ENCODE measurements at regions not wholly inside any gene's neighbourhood (a gene's known extent, or its start where the extent isn't known, plus 50 kb on each side); places are given as distances from the start of the nearest gene placed in this dataset.
"Not testable (repeated sequence)": the region's sequence is repeated elsewhere in the genome, so short reads cannot be mapped to it uniquely, and the experiment has no call there.

- DNase-seq (ENCODE audit: low read depth in 2 of 2), result not testable (repeated sequence)
Measured at GRCh38 chr2:242108797-242109500, 239.4 kb downstream of the RTP5 start.

DNA sequence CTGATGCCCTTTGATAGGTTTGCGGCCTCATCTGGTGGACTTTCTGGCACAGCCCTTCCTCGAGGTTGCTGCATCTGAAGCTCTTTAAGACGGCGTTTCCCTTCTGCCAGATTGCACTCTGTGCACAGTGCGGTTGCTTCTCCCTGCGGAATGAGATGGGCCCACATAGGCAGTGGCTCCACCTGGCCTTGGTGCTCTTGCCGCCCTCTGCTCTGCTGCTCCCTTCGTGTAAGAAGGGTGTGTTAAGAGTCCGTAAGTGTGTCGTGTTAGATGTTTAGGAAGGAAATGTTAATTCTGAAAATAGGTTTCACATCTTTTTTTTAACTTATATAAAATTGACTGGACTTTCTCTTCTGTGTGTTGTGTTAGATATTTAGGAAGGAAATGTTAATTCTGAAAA, 240.3 kb downstream of the RTP5 start:
- not testable (repeated sequence) for DNase-seq (ENCODE audit: low read depth in 2 of 2)

DNA sequence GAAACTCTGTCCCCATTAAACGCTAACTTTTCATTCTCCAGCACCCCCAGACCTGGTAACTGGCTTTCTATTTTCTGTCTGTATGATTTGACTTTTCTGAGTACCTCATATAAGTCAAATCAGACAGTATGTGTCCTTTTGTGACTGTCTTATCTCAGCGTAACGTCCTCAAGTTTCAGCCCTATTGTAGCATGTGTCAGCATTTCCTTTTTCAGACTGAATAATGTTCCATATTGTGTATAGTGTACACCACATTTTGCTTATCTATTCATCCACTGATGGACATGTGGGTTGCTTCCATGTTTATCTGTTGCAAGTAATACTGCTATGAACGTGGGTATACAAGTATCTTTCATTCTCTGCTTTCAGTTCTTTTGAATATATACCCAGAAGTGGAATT, 242.4 kb downstream of the RTP5 start:
- DNase-seq (ENCODE audit: low read depth in 2 of 2), result not testable (repeated sequence)

- DNase-seq (ENCODE audit: low read depth in 2 of 2), result not testable (repeated sequence)
Measured at GRCh38 chr2:242113492-242113891, 244.0 kb downstream of the RTP5 start.

GRCh38 chr2:242116676-242117075, 247.1 kb downstream of the RTP5 start:
- DNase-seq (ENCODE audit: low read depth in 2 of 2), result not testable (repeated sequence)

GRCh38 chr2:242117305-242117704, 247.8 kb downstream of the RTP5 start:
- DNase-seq (ENCODE audit: low read depth in 2 of 2), result not testable (repeated sequence)

DNA sequence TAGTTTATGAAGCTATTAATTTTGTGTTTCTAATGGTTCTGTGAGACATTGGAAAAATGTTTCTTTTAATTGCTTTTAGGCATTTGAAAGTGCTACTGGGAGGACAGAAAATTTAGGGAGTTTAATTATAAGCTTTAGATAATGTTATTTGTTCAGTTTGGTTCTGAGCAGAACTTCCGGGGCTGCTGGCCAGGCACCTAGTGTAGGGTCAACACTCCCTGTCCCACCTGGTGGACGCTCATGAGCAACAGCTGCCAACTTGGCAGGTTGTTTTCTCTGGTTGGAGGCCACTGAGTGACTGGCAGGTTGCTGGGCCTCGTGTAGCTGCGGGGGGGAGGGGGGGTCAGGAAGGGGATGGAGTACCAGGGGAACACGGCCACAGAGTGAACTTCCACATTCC, 250.2 kb downstream of the RTP5 start:
- not testable (repeated sequence) for DNase-seq (ENCODE audit: low read depth in 2 of 2)

GRCh38 chr2:242130682-242131081, 261.2 kb downstream of the RTP5 start:
- DNase-seq (ENCODE audit: low read depth in 2 of 2), result not testable (repeated sequence)

DNA sequence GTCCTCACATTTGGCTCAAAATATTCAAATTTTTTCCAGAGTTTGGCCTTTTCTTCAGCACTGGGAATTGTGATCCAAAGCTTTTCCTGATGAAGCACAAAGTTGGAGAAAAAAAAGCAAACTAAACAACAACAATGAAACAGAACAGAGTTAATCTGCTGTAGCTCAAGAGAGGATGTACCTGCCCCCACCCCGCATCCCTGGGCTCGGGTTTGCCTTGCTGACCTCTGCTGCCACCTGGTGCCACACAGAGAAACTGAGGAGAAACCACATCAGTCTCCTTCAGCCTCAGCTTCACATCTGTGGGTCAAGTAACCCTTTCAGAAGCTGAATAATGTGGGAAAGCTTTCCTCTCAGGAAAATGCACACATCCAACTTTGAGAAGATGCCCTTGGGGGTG, 290.4 kb downstream of the RTP5 start:
- not testable (repeated sequence) for DNase-seq (ENCODE audit: low read depth in 2 of 2)

DNA sequence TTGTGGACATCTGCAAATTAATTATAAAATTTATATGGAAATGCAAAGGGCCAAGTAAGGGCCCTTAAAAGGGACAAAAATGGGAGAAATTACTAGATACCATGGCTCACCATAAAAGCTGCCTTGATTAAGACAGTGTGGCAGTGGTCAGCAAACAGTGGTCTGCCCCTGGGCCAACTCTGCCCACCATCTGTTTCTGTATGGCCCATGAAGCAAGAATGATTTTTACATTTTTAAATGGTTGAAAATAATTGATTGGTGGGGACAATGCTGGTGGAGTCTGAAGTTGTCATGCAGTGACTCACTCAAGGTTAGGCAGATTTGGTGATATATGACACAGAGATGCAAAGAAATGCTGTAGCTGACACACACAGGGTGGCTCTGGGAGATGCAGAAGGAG, 295.6 kb downstream of the RTP5 start:
- DNase-seq (ENCODE audit: low read depth in 2 of 2), result not testable (repeated sequence)

DNA sequence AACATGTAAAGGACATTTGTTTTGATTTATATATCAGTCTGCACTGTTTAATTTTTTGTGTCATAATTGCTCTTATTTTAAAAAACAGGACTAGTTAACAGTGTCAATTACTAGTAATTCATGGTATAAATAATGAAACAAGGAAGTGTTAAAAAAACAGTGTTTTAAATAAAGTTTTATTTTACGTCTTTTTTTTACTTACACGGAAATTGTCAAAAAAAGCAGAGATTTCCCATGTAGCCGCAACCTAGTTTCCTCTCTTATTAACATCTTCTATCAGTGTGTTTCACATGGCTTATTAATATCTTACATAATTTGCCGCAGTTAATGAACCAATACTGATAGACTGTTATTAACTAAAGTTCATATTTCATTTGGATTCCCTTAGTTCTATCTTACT, 301.8 kb downstream of the RTP5 start:
- DNase-seq (ENCODE audit: low read depth in 2 of 2), result not testable (repeated sequence)
